ENCODE measurements at regions not wholly inside any gene's neighbourhood (a gene's known extent, or its start where the extent isn't known, plus 50 kb on each side); places are given as distances from the start of the nearest gene placed in this dataset.

- H3K27ac ChIP-seq = no peak overlapping the region
- DNase-seq = no peak
- no peaks in the 10 kb centered on the region for H3K4me1 ChIP-seq
- H3K36me3 ChIP-seq = no peaks in the 10 kb centered on the region
- intact Hi-C loops (cut with DNase I; ENCODE audit: low total_unique reads) = no loop called here
- H3K27me3 ChIP-seq = no peaks in the 10 kb centered on the region
- no peaks in the 10 kb centered on the region for H3K9me3 ChIP-seq
- TF ChIP-seq CTCF (IDR thresholded peaks at IDR 0.05) (no peak), POLR2A (IDR thresholded peaks at IDR 0.05) (no peak)
- H3K4me3 ChIP-seq = no peak overlapping the region
Observed at GRCh38 chr5:125720721-125721120, 702.5 kb upstream of the GRAMD2B start.

DNA sequence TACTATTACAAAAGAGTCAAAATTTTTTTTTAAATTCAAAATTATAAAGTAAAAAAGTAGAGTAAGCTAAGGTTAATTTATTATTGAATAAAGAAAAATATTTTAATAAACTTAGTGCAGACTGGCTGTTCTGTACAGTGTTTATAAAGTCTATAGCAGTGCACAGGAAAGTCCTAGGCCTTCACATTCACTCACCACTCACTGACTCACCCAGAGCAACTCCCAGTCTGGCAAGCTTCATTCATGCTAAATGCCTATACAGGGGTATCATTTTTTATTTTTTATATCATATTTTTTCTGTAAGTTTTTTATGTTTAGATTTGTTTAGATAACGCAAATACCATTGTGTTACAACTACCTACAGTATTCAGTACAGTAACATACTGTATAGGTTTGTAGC, 700.7 kb upstream of the GRAMD2B start:
- Histone ChIP-seq H3K36me3 (no peaks in the 10 kb centered on the region), H3K9me3 (no peaks in the 10 kb centered on the region), H3K27me3 (no peaks in the 10 kb centered on the region), H3K4me1 (no peaks in the 10 kb centered on the region), H3K27ac (no peak overlapping the region), H3K4me3 (no peak overlapping the region)
- intact Hi-C loops (cut with DNase I; ENCODE audit: low total_unique reads) = no loop called here
- DNase-seq = no peak
- no peak for TF ChIP-seq POLR2A (IDR thresholded peaks at IDR 0.05)
- TF ChIP-seq CTCF (IDR thresholded peaks at IDR 0.05) = no peak

GRCh38 chr5:125725691-125726090, 697.5 kb upstream of the GRAMD2B start:
- Histone ChIP-seq H3K4me3 (no peak overlapping the region), H3K27ac (no peak overlapping the region), H3K27me3 (no peaks in the 10 kb centered on the region), H3K36me3 (no peaks in the 10 kb centered on the region), H3K4me1 (no peaks in the 10 kb centered on the region), H3K9me3 (no peaks in the 10 kb centered on the region)
- intact Hi-C loops (cut with DNase I; ENCODE audit: low total_unique reads) = no loop called here
- no peak for DNase-seq
- TF ChIP-seq CTCF (IDR thresholded peaks at IDR 0.05) = no peak
- no peak for TF ChIP-seq POLR2A (IDR thresholded peaks at IDR 0.05)

GRCh38 chr5:125743939-125744338, 679.3 kb upstream of the GRAMD2B start:
- TF ChIP-seq POLR2A (IDR thresholded peaks at IDR 0.05) (no peak), CTCF (IDR thresholded peaks at IDR 0.05) (no peak)
- no peaks in the 10 kb centered on the region for H3K27me3 ChIP-seq
- H3K27ac ChIP-seq = no peak overlapping the region
- H3K9me3 ChIP-seq = no peaks in the 10 kb centered on the region
- intact Hi-C loops (cut with DNase I; ENCODE audit: low total_unique reads) = no loop called here
- no peak overlapping the region for H3K4me3 ChIP-seq
- no peaks in the 10 kb centered on the region for H3K4me1 ChIP-seq
- no peaks in the 10 kb centered on the region for H3K36me3 ChIP-seq
- no peak for DNase-seq

DNA sequence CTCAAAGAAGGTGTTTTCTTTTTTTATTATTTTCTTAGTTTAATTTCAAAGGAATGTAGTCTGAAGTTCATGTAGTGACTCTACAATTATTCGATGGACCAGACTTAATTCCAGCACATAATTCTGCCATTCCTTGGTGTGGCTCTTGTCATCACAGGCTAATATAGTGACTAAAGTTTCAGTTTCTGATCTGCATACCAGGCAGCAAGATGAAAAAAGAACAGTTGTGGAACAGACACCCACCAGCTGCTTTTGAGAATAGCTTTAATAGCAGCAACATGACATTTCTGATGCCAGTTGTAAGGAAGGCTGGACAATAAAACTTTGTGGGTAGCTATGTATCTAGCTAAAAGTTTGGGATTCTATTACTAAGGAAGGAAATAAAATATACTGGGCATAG, 676.3 kb upstream of the GRAMD2B start:
- Histone ChIP-seq H3K9me3 (no peaks in the 10 kb centered on the region), H3K27me3 (no peaks in the 10 kb centered on the region), H3K4me3 (no peak overlapping the region), H3K4me1 (no peaks in the 10 kb centered on the region), H3K36me3 (no peaks in the 10 kb centered on the region), H3K27ac (no peak overlapping the region)
- intact Hi-C loops (cut with DNase I; ENCODE audit: low total_unique reads) = no loop called here
- TF ChIP-seq CTCF (IDR thresholded peaks at IDR 0.05) (no peak), POLR2A (IDR thresholded peaks at IDR 0.05) (no peak)
- no peak for DNase-seq
